SK-N-SH treated with all-trans-retinoic acid at 6 μM for 48 hours (cell line): ENCODE measurements at regions not wholly inside any gene's neighbourhood (a gene's known extent, or its start where the extent isn't known, plus 50 kb on each side); places are given as distances from the start of the nearest gene placed in this dataset.

ENCODE experiments used
- ATAC-seq: fragments of 200-7000 bp; cut with Tn5 transposase; 3 replicates; pipeline ENCODE4 v1.9.1; 2020; ENCODE audit warnings: mild to moderate bottlenecking, moderate library complexity
- CSDC2 ChIP-seq: fragments of 250-450 bp; sonication (Bioruptor Pico); IDR thresholded peaks from 2 replicates; pipeline ENCODE4 v1.5.0; 2020; ENCODE audit warnings: mild to moderate bottlenecking, moderate library complexity
- CSRNP3 ChIP-seq: fragments of 250-450 bp; sonication (Bioruptor Pico); IDR thresholded peaks from 2 replicates; pipeline ENCODE4 v1.5.1; 2021; ENCODE audit warnings: mild to moderate bottlenecking, moderate library complexity
- ISL1 ChIP-seq: fragments of 250-450 bp; sonication (Bioruptor Pico); IDR thresholded peaks from 2 replicates; pipeline ENCODE4 v2.1.2; 2022; ENCODE audit warnings: mild to moderate bottlenecking, moderate library complexity
- PATZ1 ChIP-seq: fragments of 250-450 bp; sonication (Bioruptor Pico); IDR thresholded peaks from 2 replicates; pipeline ENCODE4 v1.8.0; 2020; ENCODE audit warnings: mild to moderate bottlenecking, moderate library complexity, borderline replicate concordance
- RARB ChIP-seq: fragments of 250-450 bp; sonication (Bioruptor Pico); IDR thresholded peaks from 2 replicates; pipeline ENCODE4 v1.8.0; 2021; ENCODE audit warnings: mild to moderate bottlenecking, moderate library complexity
- TOX ChIP-seq: fragments of 250-450 bp; sonication (Bioruptor Pico); IDR thresholded peaks from 2 replicates; pipeline ENCODE4 v1.8.0; 2021; ENCODE audit warnings: mild to moderate bottlenecking, moderate library complexity, borderline replicate concordance
- TSHZ2 ChIP-seq: fragments of 250-450 bp; sonication (Bioruptor Pico); IDR thresholded peaks from 2 replicates; pipeline ENCODE4 v1.5.0; 2020; ENCODE audit warnings: mild to moderate bottlenecking, moderate library complexity
- ZFP30 ChIP-seq: fragments of 450-650 bp; formaldehyde crosslinking; IDR thresholded peaks from 2 replicates; pipeline ENCODE4 v1.5.0; 2022; ENCODE audit warnings: mild to moderate bottlenecking, moderate library complexity
- ZNF8 ChIP-seq: fragments of 450-650 bp; formaldehyde crosslinking; IDR thresholded peaks from 2 replicates; pipeline ENCODE4 v1.5.0; 2020; ENCODE audit warnings: mild to moderate bottlenecking, moderate library complexity

GRCh38 chrX:104306180-104306579, 51.4 kb upstream of the ESX1 start:
- ATAC-seq, result no peak
- TF ChIP-seq PATZ1 (CRISPR knock-in tag) (no peak), ISL1 (CRISPR knock-in tag) (no peak), ZFP30 (CRISPR knock-in tag) (no peak), ZNF8 (CRISPR knock-in tag) (no peak), TOX (CRISPR knock-in tag) (no peak), CSDC2 (CRISPR knock-in tag) (no peak), TSHZ2 (CRISPR knock-in tag) (no peak), CSRNP3 (CRISPR knock-in tag) (no peak), RARB (CRISPR knock-in tag) (no peak)
- TF ChIP-seq, all 23 proteins: peak for 0
